ENCODE measurements at regions not wholly inside any gene's neighbourhood (a gene's known extent, or its start where the extent isn't known, plus 50 kb on each side); places are given as distances from the start of the nearest gene placed in this dataset.

DNA sequence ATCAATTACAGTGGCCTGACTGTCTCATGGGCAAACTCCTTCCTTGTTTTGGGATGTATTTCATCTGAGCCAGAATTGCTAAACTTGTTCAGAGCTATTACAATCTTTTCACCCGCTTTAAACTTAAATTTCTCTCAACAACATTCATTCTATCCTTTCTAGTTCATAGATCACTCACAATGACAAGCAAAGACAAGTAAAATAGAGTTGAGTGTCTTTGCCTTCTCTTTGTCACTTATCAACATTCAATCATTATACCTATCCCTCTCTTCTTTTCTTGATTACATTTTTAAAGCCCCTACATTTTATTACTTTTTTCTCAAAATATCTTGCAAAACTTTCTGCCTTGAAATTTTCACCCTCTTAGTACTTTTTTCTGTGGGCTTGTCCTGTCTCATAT is 1113.1 kb downstream of the PCDH17 start:
- TF ChIP-seq CTCF (conservative IDR thresholded peaks at IDR 0.05; ENCODE audit: low read depth in 2 of 2) (no peak), NANOG (IDR thresholded peaks at IDR 0.05; ENCODE audit: borderline replicate concordance) (no peak), POLR2AphosphoS5 (IDR thresholded peaks at IDR 0.05; ENCODE audit: low read depth) (no peak), REST (IDR thresholded peaks at IDR 0.05; ENCODE audit: unreplicated experiment) (no peak), EZH2 (IDR thresholded peaks at IDR 0.05; ENCODE audit: low read depth, unreplicated experiment) (no peak), CREB1 (CRISPR knock-in tag; IDR thresholded peaks at IDR 0.05; ENCODE audit: low read depth) (no peak), EZH2phosphoT487 (IDR thresholded peaks at IDR 0.05; ENCODE audit: unreplicated experiment) (no peak), STAT1 (IDR thresholded peaks at IDR 0.05; ENCODE audit: unreplicated experiment) (no peak), JUNB (IDR thresholded peaks at IDR 0.05; ENCODE audit: unreplicated experiment) (no peak)
- TF ChIP-seq, protein P1, sequence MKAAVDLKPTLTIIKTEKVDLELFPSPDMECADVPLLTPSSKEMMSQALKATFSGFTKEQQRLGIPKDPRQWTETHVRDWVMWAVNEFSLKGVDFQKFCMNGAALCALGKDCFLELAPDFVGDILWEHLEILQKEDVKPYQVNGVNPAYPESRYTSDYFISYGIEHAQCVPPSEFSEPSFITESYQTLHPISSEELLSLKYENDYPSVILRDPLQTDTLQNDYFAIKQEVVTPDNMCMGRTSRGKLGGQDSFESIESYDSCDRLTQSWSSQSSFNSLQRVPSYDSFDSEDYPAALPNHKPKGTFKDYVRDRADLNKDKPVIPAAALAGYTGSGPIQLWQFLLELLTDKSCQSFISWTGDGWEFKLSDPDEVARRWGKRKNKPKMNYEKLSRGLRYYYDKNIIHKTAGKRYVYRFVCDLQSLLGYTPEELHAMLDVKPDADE (IDR thresholded peaks at IDR 0.05), result no peak

Data from GM23338 (cell line).